Testis (tissue), 2 donors: ENCODE measurements at regions not wholly inside any gene's neighbourhood (a gene's known extent, or its start where the extent isn't known, plus 50 kb on each side); places are given as distances from the start of the nearest gene placed in this dataset.

Experiments used
- DNase-seq: peaks from one replicate; pipeline ENCODE4 v3.0.0-alpha.2; 2019
- H3K27ac ChIP-seq, 2 donors: fragments of 200-600 bp; sonication (generic); one replicate each; pipeline ENCODE4 v1.5.1; 2019
- H3K27me3 ChIP-seq: fragments of 200-600 bp; sonication (generic); one replicate; pipeline ENCODE4 v1.5.1; 2019
- H3K36me3 ChIP-seq: fragments of 200-600 bp; sonication (generic); one replicate; pipeline ENCODE4 v1.5.1; 2017; ENCODE audit warnings: low read depth; ENCODE audit errors: missing control alignments
- H3K4me1 ChIP-seq: fragments of 200-600 bp; sonication (generic); one replicate; pipeline ENCODE4 v1.5.1; 2019
- H3K4me3 ChIP-seq, 2 donors: fragments of 200-600 bp; sonication (generic); one replicate each; pipeline ENCODE4 v1.5.1; 2017 to 2019
- H3K9me3 ChIP-seq: fragments of 200-600 bp; sonication (generic); one replicate; pipeline ENCODE4 v1.5.1; 2017
- POLR2A ChIP-seq: fragments of 450-650 bp; IDR thresholded peaks from one replicate; pipeline ENCODE4 v1.6.1; 2017; ENCODE audit warnings: antibody characterized with exemption, mild to moderate bottlenecking, moderate library complexity
- WGBS, 2 donors: methylation state at CpG; one replicate each; pipeline ENCODE4 v1.1.5; 2018; 5-methylcytosine and 5-hydroxymethylcytosine counted together
- intact Hi-C: fragments of 100-400 bp; cut with DNase I; formaldehyde crosslinking; loops from one replicate; pipeline ENCODE4 v1.15.1; 2023; ENCODE audit warnings: low total_unique reads
- TF ChIP-seq, protein P1 (sequence below), 3 experiments: fragments of 450-650 bp in 2 of 3; fragments of 200-600 bp in 1 of 3; sonication (generic) in 1 of 3; IDR thresholded peaks; one replicate each; pipeline ENCODE4 v1.5.1; 2016 to 2019; ENCODE audit warnings: antibody characterized with exemption in 3 of 3, mild to moderate bottlenecking in 2 of 3, moderate library complexity in 1 of 3

DNA sequence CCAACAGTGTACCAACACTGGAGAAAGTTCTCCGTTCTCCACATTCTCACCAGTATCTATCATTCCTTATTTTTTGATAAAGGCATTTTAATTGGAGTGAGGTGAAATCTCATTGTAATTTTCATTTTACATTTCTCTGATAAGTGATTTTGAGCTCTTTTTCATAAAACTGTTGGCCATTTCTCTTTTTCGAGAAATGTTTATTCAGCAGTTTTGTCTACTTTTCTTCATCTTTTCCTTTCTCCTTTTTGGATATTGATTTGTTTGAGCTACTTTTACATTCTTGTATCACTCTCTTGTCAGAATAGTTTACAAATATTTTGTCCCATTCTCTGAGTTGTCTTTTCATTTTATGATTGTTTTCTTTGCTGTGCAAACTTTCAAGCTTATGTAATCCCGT, 555.2 kb downstream of the COL12A1 start:
- no peak overlapping the region for H3K4me3 ChIP-seq
- H3K27me3 ChIP-seq: no peaks in the 10 kb centered on the region
- WGBS, 2 donors: 83 to 92% methylated on average over 3 of the region's 3 CpGs
- no peaks in the 10 kb centered on the region for H3K4me1 ChIP-seq
- TF ChIP-seq POLR2A: no peak
- TF ChIP-seq, protein P1, sequence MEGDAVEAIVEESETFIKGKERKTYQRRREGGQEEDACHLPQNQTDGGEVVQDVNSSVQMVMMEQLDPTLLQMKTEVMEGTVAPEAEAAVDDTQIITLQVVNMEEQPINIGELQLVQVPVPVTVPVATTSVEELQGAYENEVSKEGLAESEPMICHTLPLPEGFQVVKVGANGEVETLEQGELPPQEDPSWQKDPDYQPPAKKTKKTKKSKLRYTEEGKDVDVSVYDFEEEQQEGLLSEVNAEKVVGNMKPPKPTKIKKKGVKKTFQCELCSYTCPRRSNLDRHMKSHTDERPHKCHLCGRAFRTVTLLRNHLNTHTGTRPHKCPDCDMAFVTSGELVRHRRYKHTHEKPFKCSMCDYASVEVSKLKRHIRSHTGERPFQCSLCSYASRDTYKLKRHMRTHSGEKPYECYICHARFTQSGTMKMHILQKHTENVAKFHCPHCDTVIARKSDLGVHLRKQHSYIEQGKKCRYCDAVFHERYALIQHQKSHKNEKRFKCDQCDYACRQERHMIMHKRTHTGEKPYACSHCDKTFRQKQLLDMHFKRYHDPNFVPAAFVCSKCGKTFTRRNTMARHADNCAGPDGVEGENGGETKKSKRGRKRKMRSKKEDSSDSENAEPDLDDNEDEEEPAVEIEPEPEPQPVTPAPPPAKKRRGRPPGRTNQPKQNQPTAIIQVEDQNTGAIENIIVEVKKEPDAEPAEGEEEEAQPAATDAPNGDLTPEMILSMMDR (IDR thresholded peaks at IDR 0.05): no peak
- no peaks in the 10 kb centered on the region for H3K9me3 ChIP-seq
- no peaks in the 10 kb centered on the region for H3K36me3 ChIP-seq
- intact Hi-C loops: no loop called here
- DNase-seq: no peak
- no peak overlapping the region for H3K27ac ChIP-seq

DNA sequence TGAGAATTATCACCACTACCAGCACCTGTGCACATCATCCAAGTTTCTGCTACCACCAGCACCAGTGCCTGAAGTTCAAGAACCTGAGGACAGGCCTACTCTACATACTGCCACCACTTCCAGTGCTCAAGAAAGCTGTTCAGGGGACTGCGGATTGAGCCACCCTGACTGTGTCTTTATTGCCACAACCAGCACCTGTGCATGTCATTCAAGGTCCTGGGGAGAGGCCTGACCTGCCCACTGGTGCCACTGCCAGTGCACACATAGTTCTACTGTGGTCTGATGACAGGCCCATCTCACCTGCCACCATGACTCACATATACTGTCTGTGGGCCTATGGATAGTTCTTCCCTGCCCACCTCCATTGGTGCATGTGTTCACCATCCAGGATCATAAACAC, 559.4 kb downstream of the COL12A1 start:
- Histone ChIP-seq H3K27me3 (no peaks in the 10 kb centered on the region), H3K4me1 (no peaks in the 10 kb centered on the region), H3K27ac (no peak overlapping the region), H3K9me3 (no peaks in the 10 kb centered on the region), H3K36me3 (no peaks in the 10 kb centered on the region), H3K4me3 (no peak overlapping the region)
- WGBS, 2 donors: 100% methylated on average over 1 of the region's 1 CpG
- DNase-seq: no peak
- TF ChIP-seq, protein P1 (IDR thresholded peaks at IDR 0.05): no peak
- TF ChIP-seq POLR2A: no peak
- intact Hi-C loops: no loop called here

DNA sequence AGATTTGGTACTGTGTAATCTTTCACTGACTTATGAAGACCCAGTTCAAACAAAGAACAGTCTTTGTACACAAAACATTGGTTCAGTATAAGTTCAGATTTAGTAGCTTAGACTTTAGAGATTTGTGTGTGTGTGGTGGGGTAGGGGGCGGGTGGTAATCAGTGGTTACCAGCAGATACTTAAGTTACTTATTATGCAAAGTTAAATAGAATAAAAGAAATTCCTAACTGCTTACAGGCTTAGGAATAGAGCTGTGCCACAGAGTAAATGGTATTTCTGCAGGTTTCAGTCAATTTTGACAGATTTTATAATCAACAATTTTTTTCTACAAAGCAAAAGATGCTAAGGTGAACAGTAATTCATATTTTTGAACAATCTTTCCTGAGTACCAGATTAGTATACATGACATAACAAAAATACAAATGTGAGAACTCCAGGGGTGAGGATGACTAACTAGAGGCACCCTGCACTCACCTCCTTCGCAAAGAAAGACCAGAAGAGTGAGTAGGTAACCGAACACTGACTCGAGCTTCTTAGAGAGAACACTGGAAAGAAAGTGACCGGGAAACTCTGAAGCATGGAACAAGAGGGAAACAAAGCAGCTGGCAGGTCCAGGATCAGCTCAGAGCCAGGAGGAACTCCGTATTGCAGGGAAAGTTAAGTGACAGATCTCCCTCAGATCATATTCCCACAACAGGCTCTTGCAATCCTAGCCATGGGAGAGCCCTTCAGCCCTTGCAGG, 560.6 kb downstream of the COL12A1 start:
- Histone ChIP-seq H3K27ac (no peak overlapping the region), H3K4me1 (no peaks in the 10 kb centered on the region), H3K9me3 (no peaks in the 10 kb centered on the region), H3K4me3 (no peak overlapping the region), H3K36me3 (no peaks in the 10 kb centered on the region), H3K27me3 (no peaks in the 10 kb centered on the region)
- no peak for DNase-seq
- TF ChIP-seq POLR2A: no peak
- TF ChIP-seq, protein P1 (IDR thresholded peaks at IDR 0.05): no peak
- WGBS, 2 donors: 84 to 90% methylated on average over 6 of the region's 6 CpGs
- intact Hi-C loops: no loop called here

DNA sequence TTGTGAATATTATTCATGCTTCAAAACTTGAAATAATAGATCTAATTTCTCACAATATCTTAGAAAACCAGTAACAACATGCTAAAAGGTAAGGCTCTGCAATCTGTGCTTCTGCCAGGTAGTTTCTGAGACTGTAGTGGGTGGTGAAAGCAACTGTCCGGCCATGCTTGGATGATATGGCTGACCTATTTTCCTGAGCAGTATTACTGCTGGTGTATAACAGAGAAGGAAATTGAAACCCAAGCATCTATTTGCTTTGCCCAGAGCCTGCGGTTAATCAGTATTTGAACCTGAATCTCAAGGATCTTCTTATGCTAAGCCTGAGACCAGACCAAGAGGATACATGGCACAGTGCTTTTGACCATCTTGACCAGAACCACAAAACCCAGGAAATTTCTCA, 563.8 kb downstream of the COL12A1 start:
- Histone ChIP-seq H3K27ac (no peak overlapping the region), H3K4me3 (no peak overlapping the region), H3K36me3 (no peaks in the 10 kb centered on the region), H3K9me3 (no peaks in the 10 kb centered on the region), H3K4me1 (peaks cover 7% of the 10 kb centered on the region), H3K27me3 (no peaks in the 10 kb centered on the region)
- intact Hi-C loops: no loop called here
- DNase-seq: no peak
- WGBS, 2 donors: 94 to 95% methylated on average over 2 of the region's 2 CpGs
- no peak for TF ChIP-seq POLR2A
- TF ChIP-seq, protein P1 (IDR thresholded peaks at IDR 0.05): no peak

DNA sequence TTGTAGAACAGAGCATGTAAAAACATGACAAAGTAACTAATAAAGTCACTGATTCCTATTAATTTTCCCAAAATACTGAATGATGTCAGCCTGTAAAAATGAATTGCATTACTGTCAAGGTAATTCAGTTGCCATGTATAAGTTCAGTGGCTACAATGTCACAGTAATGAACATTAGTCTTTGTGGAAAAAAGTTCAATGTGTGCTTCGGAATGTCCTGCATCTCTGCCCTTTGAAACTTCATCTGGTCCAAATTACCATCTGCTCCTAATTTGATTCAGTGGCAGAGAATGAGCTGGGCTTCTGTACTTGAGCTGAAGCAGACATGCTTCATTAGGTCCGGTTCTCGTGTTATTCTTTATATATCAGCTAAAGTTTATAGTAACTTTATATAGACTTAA, 567.4 kb downstream of the COL12A1 start:
- intact Hi-C loops: no loop called here
- no peak for DNase-seq
- no peaks in the 10 kb centered on the region for H3K36me3 ChIP-seq
- H3K9me3 ChIP-seq: no peaks in the 10 kb centered on the region
- H3K27ac ChIP-seq: no peak overlapping the region
- 34 to 38% methylated on average over 3 of the region's 3 CpGs for WGBS, 2 donors
- no peaks in the 10 kb centered on the region for H3K27me3 ChIP-seq
- H3K4me1 ChIP-seq: peaks cover 7% of the 10 kb centered on the region
- H3K4me3 ChIP-seq: no peak overlapping the region
- TF ChIP-seq POLR2A: no peak
- TF ChIP-seq, protein P1 (IDR thresholded peaks at IDR 0.05): no peak
